Heart left ventricle (tissue), 13 donors: ENCODE measurements at regions not wholly inside any gene's neighbourhood (a gene's known extent, or its start where the extent isn't known, plus 50 kb on each side); places are given as distances from the start of the nearest gene placed in this dataset.

Source experiments
- POLR2A ChIP-seq, 2 donors: fragments of 450-650 bp; IDR thresholded peaks; one replicate each; pipeline ENCODE4 v1.6.1; 2017; ENCODE audit warnings: antibody characterized with exemption in 2 of 2, mild to moderate bottlenecking in 2 of 2, moderate library complexity in 2 of 2
- TF ChIP-seq, protein P1 (sequence below), 12 donors: fragments of 200-600 bp; sonication (generic) in 4 of 12; IDR thresholded peaks; one replicate each; pipeline versions ENCODE4 v1.5.0 to v1.8.0; 2018 to 2022; ENCODE audit warnings: antibody characterized with exemption in 12 of 12, mild to moderate bottlenecking in 5 of 12
- donor health status: ischemic (EF 13 %, LVEDD 7.1; RV severe dilation, severe dysfunction).
- donor health status: DM: no; HTN: yes; CAD: no.
- donor health status: DM: no; HTN: no; CAD: no.
- donor health status: ischemic (EF 25% LVEDD 6.9; RV normal size, moderate dysfunction).
- donor health status: ischemic (EF 25% LVEDD 5.7; RV mildly dilated, moderate dysfunction).
- donor health status: ischemic (EF 35%, LVEDD 5.7; RV mildly dilated, moderate dysfunction).
- donor health status: nonischemic (EF 11% LVEDD 7.7; RV severe dilation, severe dysfunction).
- donor health status: DM: yes; HTN: yes; CAD: no.
- donor health status: PGD.
- donor health status: ischemic (EF 29% LVEDD 5.4; RV normal size, mild dysfunction).
- donor health status: nonischemic (EF 23%, LVEDD 6.1; RV moderate dilation, normal function).

DNA sequence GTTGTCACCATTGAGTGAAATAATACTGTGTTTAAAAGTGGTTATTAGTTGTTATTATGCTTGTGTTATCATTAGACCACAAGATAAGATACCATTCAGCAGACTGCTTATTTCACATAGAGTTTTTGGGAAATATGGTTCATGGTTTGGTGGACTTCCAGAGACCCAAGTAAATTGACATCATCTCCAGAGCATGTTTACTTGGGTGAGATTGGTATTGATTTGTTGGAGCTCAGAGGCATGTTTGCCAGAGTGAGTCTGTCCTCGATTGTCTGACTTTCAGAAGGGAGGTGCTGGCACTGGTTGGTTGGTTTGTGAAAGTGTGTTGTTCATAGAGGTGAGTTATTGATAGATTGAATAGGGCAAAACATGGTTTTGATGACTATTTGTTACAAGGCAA, 291.4 kb downstream of the TGFB2 start:
- TF ChIP-seq, protein P1, sequence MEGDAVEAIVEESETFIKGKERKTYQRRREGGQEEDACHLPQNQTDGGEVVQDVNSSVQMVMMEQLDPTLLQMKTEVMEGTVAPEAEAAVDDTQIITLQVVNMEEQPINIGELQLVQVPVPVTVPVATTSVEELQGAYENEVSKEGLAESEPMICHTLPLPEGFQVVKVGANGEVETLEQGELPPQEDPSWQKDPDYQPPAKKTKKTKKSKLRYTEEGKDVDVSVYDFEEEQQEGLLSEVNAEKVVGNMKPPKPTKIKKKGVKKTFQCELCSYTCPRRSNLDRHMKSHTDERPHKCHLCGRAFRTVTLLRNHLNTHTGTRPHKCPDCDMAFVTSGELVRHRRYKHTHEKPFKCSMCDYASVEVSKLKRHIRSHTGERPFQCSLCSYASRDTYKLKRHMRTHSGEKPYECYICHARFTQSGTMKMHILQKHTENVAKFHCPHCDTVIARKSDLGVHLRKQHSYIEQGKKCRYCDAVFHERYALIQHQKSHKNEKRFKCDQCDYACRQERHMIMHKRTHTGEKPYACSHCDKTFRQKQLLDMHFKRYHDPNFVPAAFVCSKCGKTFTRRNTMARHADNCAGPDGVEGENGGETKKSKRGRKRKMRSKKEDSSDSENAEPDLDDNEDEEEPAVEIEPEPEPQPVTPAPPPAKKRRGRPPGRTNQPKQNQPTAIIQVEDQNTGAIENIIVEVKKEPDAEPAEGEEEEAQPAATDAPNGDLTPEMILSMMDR (IDR thresholded peaks at IDR 0.05) = no peak
- TF ChIP-seq POLR2A (IDR thresholded peaks at IDR 0.05) = no peak
